ENCODE measurements at regions not wholly inside any gene's neighbourhood (a gene's known extent, or its start where the extent isn't known, plus 50 kb on each side); places are given as distances from the start of the nearest gene placed in this dataset.

- TF ChIP-seq CTCF (IDR thresholded peaks at IDR 0.05) (no peak), POLR2AphosphoS5 (IDR thresholded peaks at IDR 0.05; ENCODE audit: low read depth, low read length) (no peak)
These were observed 141.3 kb upstream of the NALF2 start for GRCh38 chrX:69362856-69363255.
